ENCODE measurements at regions not wholly inside any gene's neighbourhood (a gene's known extent, or its start where the extent isn't known, plus 50 kb on each side); places are given as distances from the start of the nearest gene placed in this dataset.

- TF ChIP-seq KDM1A (IDR thresholded peaks at IDR 0.05; ENCODE audit: borderline replicate concordance, low read length) (no peak), MAFK (IDR thresholded peaks at IDR 0.05; ENCODE audit: low read depth, low read length) (no peak), RNF2 (IDR thresholded peaks at IDR 0.05; ENCODE audit: borderline replicate concordance, low read depth, low read length, missing control alignments, poor library complexity, severe bottlenecking) (no peak), ZNF274 (IDR thresholded peaks at IDR 0.05; ENCODE audit: borderline replicate concordance, extremely low read depth, low read length) (no peak)
- TF ChIP-seq, protein P1, sequence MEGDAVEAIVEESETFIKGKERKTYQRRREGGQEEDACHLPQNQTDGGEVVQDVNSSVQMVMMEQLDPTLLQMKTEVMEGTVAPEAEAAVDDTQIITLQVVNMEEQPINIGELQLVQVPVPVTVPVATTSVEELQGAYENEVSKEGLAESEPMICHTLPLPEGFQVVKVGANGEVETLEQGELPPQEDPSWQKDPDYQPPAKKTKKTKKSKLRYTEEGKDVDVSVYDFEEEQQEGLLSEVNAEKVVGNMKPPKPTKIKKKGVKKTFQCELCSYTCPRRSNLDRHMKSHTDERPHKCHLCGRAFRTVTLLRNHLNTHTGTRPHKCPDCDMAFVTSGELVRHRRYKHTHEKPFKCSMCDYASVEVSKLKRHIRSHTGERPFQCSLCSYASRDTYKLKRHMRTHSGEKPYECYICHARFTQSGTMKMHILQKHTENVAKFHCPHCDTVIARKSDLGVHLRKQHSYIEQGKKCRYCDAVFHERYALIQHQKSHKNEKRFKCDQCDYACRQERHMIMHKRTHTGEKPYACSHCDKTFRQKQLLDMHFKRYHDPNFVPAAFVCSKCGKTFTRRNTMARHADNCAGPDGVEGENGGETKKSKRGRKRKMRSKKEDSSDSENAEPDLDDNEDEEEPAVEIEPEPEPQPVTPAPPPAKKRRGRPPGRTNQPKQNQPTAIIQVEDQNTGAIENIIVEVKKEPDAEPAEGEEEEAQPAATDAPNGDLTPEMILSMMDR (IDR thresholded peaks at IDR 0.05; ENCODE audit: control extremely low read depth in 1 of 3, insufficient read depth in 1 of 3, low read depth in 1 of 3, low read length in 3 of 3), result no peak
These were observed 446.5 kb downstream of the KCNJ2 start for GRCh38 chr17:70615831-70616230.
